ENCODE measurements at regions not wholly inside any gene's neighbourhood (a gene's known extent, or its start where the extent isn't known, plus 50 kb on each side); places are given as distances from the start of the nearest gene placed in this dataset.

DNA sequence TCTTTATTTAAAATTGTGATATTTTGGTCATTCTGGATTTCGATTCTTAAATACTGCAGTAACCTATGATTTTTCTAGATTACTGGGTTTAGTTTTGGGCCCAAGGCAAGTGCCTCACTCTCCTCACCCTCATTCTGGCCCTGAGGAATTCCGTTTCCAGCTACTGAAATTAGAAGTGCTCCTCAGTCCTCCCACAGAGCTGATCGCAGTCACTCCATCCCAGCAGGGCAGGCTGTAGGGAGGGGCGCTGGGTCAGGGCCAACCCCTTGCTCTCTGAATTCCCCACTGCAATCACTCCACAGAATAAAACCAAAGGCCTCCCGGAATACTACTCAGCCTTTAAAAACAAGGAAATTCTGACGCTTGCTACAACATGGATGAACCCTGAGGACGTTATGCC lies 66.5 kb upstream of the DIO3 start:
- H3K9ac ChIP-seq (ENCODE audit: low read length), result no peak overlapping the region
- H3K4me2 ChIP-seq (ENCODE audit: low read depth, low read length, poor library complexity, severe bottlenecking), result no peak overlapping the region
- no peaks in the 10 kb centered on the region for H3K36me3 ChIP-seq (ENCODE audit: low read length)
- no peak overlapping the region for H2AFZ ChIP-seq (ENCODE audit: low read depth, low read length, severe bottlenecking)
- H3K27ac ChIP-seq (ENCODE audit: low read depth, low read length), result no peak overlapping the region
- H3K9me2 ChIP-seq (replicated peaks; ENCODE audit: insufficient read depth, low read length), result no peaks in the 10 kb centered on the region
- H3K79me2 ChIP-seq (ENCODE audit: insufficient read depth, low read length), result no peaks in the 10 kb centered on the region
- no peak overlapping the region for H3K4me3 ChIP-seq (ENCODE audit: insufficient read depth, low read length, poor library complexity, severe bottlenecking)
- H4K20me1 ChIP-seq (ENCODE audit: low read depth, low read length), result no peaks in the 10 kb centered on the region
- no peaks in the 10 kb centered on the region; the same call in 1 of the 2 replicates for H3K27me3 ChIP-seq (ENCODE audit: low read length)
- no peaks in the 10 kb centered on the region for H3K9me3 ChIP-seq (ENCODE audit: insufficient read depth, low read length)
- no peaks in the 10 kb centered on the region for H3F3A ChIP-seq (ENCODE audit: insufficient read depth)
- TF ChIP-seq EZH2phosphoT487 (conservative IDR thresholded peaks at IDR 0.05; ENCODE audit: low read length) (no peak), CTCF (IDR thresholded peaks at IDR 0.05; ENCODE audit: insufficient read depth, low read length, poor library complexity, severe bottlenecking) (no peak)

DNA sequence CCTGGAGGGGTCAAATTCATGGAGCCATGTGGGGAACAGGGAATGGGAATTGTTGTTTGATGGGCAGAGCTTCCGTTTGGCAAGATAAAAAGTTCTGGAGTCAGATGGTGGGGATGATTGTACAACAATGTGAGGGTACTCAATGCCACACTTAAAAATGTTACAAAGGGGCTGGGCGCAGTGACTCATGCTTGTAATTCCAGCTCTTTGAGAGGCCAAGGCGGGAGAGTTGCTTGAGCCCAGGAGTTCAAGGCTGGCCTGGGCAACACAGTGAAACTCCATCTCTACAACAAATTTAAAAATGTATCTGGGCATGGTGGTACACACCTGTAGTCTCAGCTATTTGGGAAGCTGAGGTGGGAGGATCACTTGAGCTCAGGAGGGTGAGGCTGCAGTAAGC lies 66.0 kb upstream of the DIO3 start:
- Histone ChIP-seq H3K9me2 (replicated peaks; ENCODE audit: insufficient read depth, low read length) (no peaks in the 10 kb centered on the region), H3K9me3 (ENCODE audit: insufficient read depth, low read length) (no peaks in the 10 kb centered on the region), H3K79me2 (ENCODE audit: insufficient read depth, low read length) (no peaks in the 10 kb centered on the region), H3K27me3 (ENCODE audit: low read length) (no peaks in the 10 kb centered on the region; the same call in 1 of the 2 replicates), H3K4me3 (ENCODE audit: insufficient read depth, low read length, poor library complexity, severe bottlenecking) (no peak overlapping the region), H3K36me3 (ENCODE audit: low read length) (no peaks in the 10 kb centered on the region), H4K20me1 (ENCODE audit: low read depth, low read length) (no peaks in the 10 kb centered on the region), H3K4me2 (ENCODE audit: low read depth, low read length, poor library complexity, severe bottlenecking) (no peak overlapping the region), H2AFZ (ENCODE audit: low read depth, low read length, severe bottlenecking) (no peak overlapping the region), H3K9ac (ENCODE audit: low read length) (no peak overlapping the region), H3K27ac (ENCODE audit: low read depth, low read length) (no peak overlapping the region), H3F3A (ENCODE audit: insufficient read depth) (no peaks in the 10 kb centered on the region)
- no peak for TF ChIP-seq EZH2phosphoT487 (conservative IDR thresholded peaks at IDR 0.05; ENCODE audit: low read length)
- TF ChIP-seq CTCF (IDR thresholded peaks at IDR 0.05; ENCODE audit: insufficient read depth, low read length, poor library complexity, severe bottlenecking), result no peak

- no peaks in the 10 kb centered on the region for H3F3A ChIP-seq (ENCODE audit: insufficient read depth)
- no peaks in the 10 kb centered on the region for H3K9me3 ChIP-seq (ENCODE audit: insufficient read depth, low read length)
- no peak overlapping the region for H3K27ac ChIP-seq (ENCODE audit: low read depth, low read length)
- H3K27me3 ChIP-seq (ENCODE audit: low read length), result no peaks in the 10 kb centered on the region; the same call in 1 of the 2 replicates
- H4K20me1 ChIP-seq (ENCODE audit: low read depth, low read length), result no peaks in the 10 kb centered on the region
- H2AFZ ChIP-seq (ENCODE audit: low read depth, low read length, severe bottlenecking), result no peak overlapping the region
- no peak for TF ChIP-seq CTCF (IDR thresholded peaks at IDR 0.05; ENCODE audit: insufficient read depth, low read length, poor library complexity, severe bottlenecking)
- no peak for TF ChIP-seq EZH2phosphoT487 (conservative IDR thresholded peaks at IDR 0.05; ENCODE audit: low read length)
- no peak overlapping the region for H3K4me2 ChIP-seq (ENCODE audit: low read depth, low read length, poor library complexity, severe bottlenecking)
- H3K4me3 ChIP-seq (ENCODE audit: insufficient read depth, low read length, poor library complexity, severe bottlenecking), result no peak overlapping the region
- H3K9ac ChIP-seq (ENCODE audit: low read length), result no peak overlapping the region
- H3K36me3 ChIP-seq (ENCODE audit: low read length), result no peaks in the 10 kb centered on the region
- no peaks in the 10 kb centered on the region for H3K9me2 ChIP-seq (replicated peaks; ENCODE audit: insufficient read depth, low read length)
- H3K79me2 ChIP-seq (ENCODE audit: insufficient read depth, low read length), result no peaks in the 10 kb centered on the region
Observed at GRCh38 chr14:101495827-101496775, 65.2 kb upstream of the DIO3 start.
